H9 (cell line): ENCODE measurements at regions not wholly inside any gene's neighbourhood (a gene's known extent, or its start where the extent isn't known, plus 50 kb on each side); places are given as distances from the start of the nearest gene placed in this dataset.

ENCODE experiments used
- DNase-seq: peaks from one replicate; pipeline ENCODE4 v3.0.0-alpha.2; 2017
- H2AFZ ChIP-seq: one replicate; pipeline ENCODE4 v1.6.1; 2013; ENCODE audit warnings: mild to moderate bottlenecking, low read length, control low read depth, moderate library complexity
- H2AK5ac ChIP-seq: 2 replicates; pipeline ENCODE4 v1.6.1; 2013; ENCODE audit warnings: low read length, control low read depth, mixed read lengths; ENCODE audit not compliant: insufficient read length
- H2BK120ac ChIP-seq: one replicate; pipeline ENCODE4 v1.6.1; 2013; ENCODE audit warnings: low read depth, mild to moderate bottlenecking, low read length, control low read depth, inconsistent platforms; ENCODE audit not compliant: poor library complexity, severe bottlenecking
- H2BK12ac ChIP-seq: 2 replicates; pipeline ENCODE4 v1.6.1; 2013; ENCODE audit warnings: low read length, control low read depth, mixed read lengths, low read depth; ENCODE audit not compliant: insufficient read length
- H2BK15ac ChIP-seq: 2 replicates; pipeline ENCODE4 v1.6.1; 2013; ENCODE audit warnings: low read depth, low read length, control low read depth
- H2BK20ac ChIP-seq: one replicate; pipeline ENCODE4 v1.6.1; 2013; ENCODE audit warnings: low read depth, mild to moderate bottlenecking, low read length, control low read depth, inconsistent platforms; ENCODE audit not compliant: poor library complexity, severe bottlenecking
- H2BK5ac ChIP-seq: 2 replicates; pipeline ENCODE4 v1.6.1; 2013; ENCODE audit warnings: low read length, control low read depth, mixed read lengths; ENCODE audit not compliant: insufficient read length
- H3K14ac ChIP-seq: 2 replicates; pipeline ENCODE4 v1.6.1; 2013; ENCODE audit warnings: low read length, control low read depth; ENCODE audit not compliant: insufficient read depth
- H3K18ac ChIP-seq: 2 replicates; pipeline ENCODE4 v1.6.1; 2013; ENCODE audit warnings: low read depth, mild to moderate bottlenecking, mixed read lengths, low read length, control low read depth; ENCODE audit not compliant: insufficient read length
- H3K23ac ChIP-seq: 2 replicates; pipeline ENCODE4 v1.6.1; 2013; ENCODE audit warnings: low read length, control low read depth, mixed read lengths, low read depth; ENCODE audit not compliant: insufficient read length
- H3K23me2 ChIP-seq: 2 replicates; pipeline ENCODE4 v1.6.1; 2013; ENCODE audit warnings: low read depth, mild to moderate bottlenecking, mixed read lengths, low read length, control low read depth; ENCODE audit not compliant: insufficient read length, poor library complexity, severe bottlenecking
- H3K27ac ChIP-seq: 2 replicates; pipeline ENCODE4 v1.5.1; 2013; ENCODE audit warnings: low read length, control low read depth, mixed read lengths, low read depth; ENCODE audit not compliant: insufficient read length
- H3K27me3 ChIP-seq: 2 replicates; pipeline ENCODE4 v1.6.1; 2013; ENCODE audit warnings: low read length, control low read depth, inconsistent platforms; ENCODE audit not compliant: insufficient read depth
- H3K4ac ChIP-seq: 2 replicates; pipeline ENCODE4 v1.6.1; 2013; ENCODE audit warnings: low read depth, mild to moderate bottlenecking, control low read depth, inconsistent platforms, low read length, moderate library complexity
- H3K4me1 ChIP-seq: 2 replicates; pipeline ENCODE4 v1.6.1; 2013; ENCODE audit warnings: low read length, control low read depth, inconsistent platforms; ENCODE audit not compliant: insufficient read depth
- H3K4me2 ChIP-seq: 2 replicates; pipeline ENCODE4 v1.6.1; 2013; ENCODE audit warnings: low read length, control low read depth, mixed read lengths; ENCODE audit not compliant: insufficient read length, insufficient read depth
- H3K56ac ChIP-seq: 2 replicates; pipeline ENCODE4 v1.6.1; 2013; ENCODE audit warnings: low read depth, mild to moderate bottlenecking, mixed read lengths, low read length, control low read depth; ENCODE audit not compliant: insufficient read length
- H3K79me1 ChIP-seq: 2 replicates; pipeline ENCODE4 v1.6.1; 2013; ENCODE audit warnings: low read depth, mild to moderate bottlenecking, moderate library complexity, low read length, control low read depth, inconsistent platforms; ENCODE audit not compliant: insufficient read depth, poor library complexity, severe bottlenecking
- H3K79me2 ChIP-seq: 2 replicates; pipeline ENCODE4 v1.6.1; 2013; ENCODE audit warnings: low read length, control low read depth, inconsistent platforms; ENCODE audit not compliant: insufficient read depth
- H3K9ac ChIP-seq: 2 replicates; pipeline ENCODE4 v1.6.1; 2013; ENCODE audit warnings: low read length, control low read depth, mixed read lengths; ENCODE audit not compliant: insufficient read length; ENCODE audit errors: extremely low read depth
- H3K9me3 ChIP-seq: one replicate; pipeline ENCODE4 v1.6.1; 2013; ENCODE audit warnings: low read depth, low read length, inconsistent platforms; ENCODE audit not compliant: control insufficient read depth
- H3T11ph ChIP-seq: one replicate; pipeline ENCODE4 v1.6.1; 2013; ENCODE audit warnings: mild to moderate bottlenecking, low read length, control low read depth, inconsistent platforms
- H4K20me1 ChIP-seq: one replicate; pipeline ENCODE4 v1.6.1; 2013; ENCODE audit not compliant: control insufficient read depth, insufficient read length, insufficient read depth
- H4K5ac ChIP-seq: 2 replicates; pipeline ENCODE4 v1.6.1; 2013; ENCODE audit warnings: low read depth, mild to moderate bottlenecking, mixed read lengths, low read length, control low read depth; ENCODE audit not compliant: insufficient read length
- H4K8ac ChIP-seq: replicated peaks from 2 replicates; pipeline ENCODE4 v1.6.1; 2013; ENCODE audit warnings: low read length, control low read depth, mixed read lengths, low read depth; ENCODE audit not compliant: insufficient read length
- H4K91ac ChIP-seq: 2 replicates; pipeline ENCODE4 v1.6.1; 2013; ENCODE audit warnings: low read depth, mild to moderate bottlenecking, moderate library complexity, mixed read lengths, low read length, control low read depth; ENCODE audit not compliant: insufficient read length
- H3K27ac Mint-ChIP-seq, 3 experiments: 2 replicates in 2 of 3; 3 replicates in 1 of 3; pipeline ENCODE4 v1.8.0; 2020 to 2021; ENCODE audit warnings: mixed read lengths in 3 of 3, mild to moderate bottlenecking in 1 of 3, moderate library complexity in 1 of 3
- H3K27me3 Mint-ChIP-seq: 2 replicates; pipeline ENCODE4 v1.8.0; 2021; ENCODE audit warnings: low read depth, mild to moderate bottlenecking, moderate library complexity, mixed read lengths
- H3K36me3 Mint-ChIP-seq, 3 experiments: 2 replicates in 2 of 3; 3 replicates in 1 of 3; pipeline ENCODE4 v1.8.0; 2020 to 2021; ENCODE audit warnings: low read depth in 3 of 3, mixed read lengths in 3 of 3; ENCODE audit not compliant: insufficient read depth in 1 of 3
- H3K4me1 Mint-ChIP-seq, 2 experiments: 2 replicates each; pipeline ENCODE4 v1.8.0; 2020; ENCODE audit warnings: mixed read lengths in 2 of 2
- H3K4me3 Mint-ChIP-seq, 2 experiments: 2 replicates in 1 of 2; 3 replicates in 1 of 2; pipeline ENCODE4 v1.8.0; 2020 to 2021; ENCODE audit warnings: mild to moderate bottlenecking in 2 of 2, mixed read lengths in 2 of 2, moderate library complexity in 1 of 2
- H3K9me3 Mint-ChIP-seq, 2 experiments: 2 replicates in 1 of 2; 3 replicates in 1 of 2; pipeline ENCODE4 v1.8.0; 2020; ENCODE audit warnings: mild to moderate bottlenecking in 2 of 2, mixed read lengths in 2 of 2, moderate library complexity in 1 of 2
- CTCF ChIP-seq: fragments of 200-600 bp; sonication (generic); conservative IDR thresholded peaks from 3 replicates; pipeline ENCODE4 v1.8.0; 2021; ENCODE audit warnings: antibody characterized with exemption, mild to moderate bottlenecking
- WGBS: extraction: QIAGEN DNeasy Blood & Tissue Kit; methylation state at CpG from one replicate; pipeline ENCODE4 v1.1.7; 2013; ENCODE audit warnings: missing lambda C conversion rate, low lambda C conversion rate, mixed read lengths; ENCODE audit not compliant: insufficient read length; ENCODE audit errors: extremely low coverage; 5-methylcytosine and 5-hydroxymethylcytosine counted together

- Histone ChIP-seq H3K79me1 (no peaks in the 10 kb centered on the region), H3K4me2 (no peak overlapping the region), H2AK5ac (no peak overlapping the region), H2BK15ac (no peak overlapping the region), H3K18ac (no peak overlapping the region), H3K56ac (no peak overlapping the region), H3K4me1 (no peaks in the 10 kb centered on the region), H3K9me3 (no peaks in the 10 kb centered on the region), H3K27ac (no peak overlapping the region), H3K4ac (no peak overlapping the region), H4K8ac (no peak overlapping the region), H3K23me2 (no peaks in the 10 kb centered on the region), H3T11ph (no peak overlapping the region), H3K9ac (no peak overlapping the region), H3K27me3 (no peaks in the 10 kb centered on the region), H3K23ac (no peak overlapping the region), H4K91ac (no peak overlapping the region), H4K20me1 (no peaks in the 10 kb centered on the region), H2AFZ (no peak overlapping the region), H2BK120ac (no peak overlapping the region), H2BK20ac (no peak overlapping the region), H2BK5ac (no peak overlapping the region), H2BK12ac (no peak overlapping the region), H3K79me2 (no peaks in the 10 kb centered on the region), H4K5ac (no peak overlapping the region), H3K14ac (no peak overlapping the region)
- no peak overlapping the region for H3K27ac Mint-ChIP-seq
- H3K9me3 Mint-ChIP-seq, result peaks cover 0 to 5% of the 10 kb centered on the region in 2 experiments; a peak in 4 of 5 replicates
- no peaks in the 10 kb centered on the region for H3K4me1 Mint-ChIP-seq
- H3K27me3 Mint-ChIP-seq, result no peaks in the 10 kb centered on the region
- peaks cover 0 to 4% (median 3%) of the 10 kb centered on the region in 3 experiments; a peak in 3 of 7 replicates for H3K36me3 Mint-ChIP-seq
- WGBS, result no CpG with 5 or more reads among the region's 1 CpG
- TF ChIP-seq CTCF, result no peak
- H3K4me3 Mint-ChIP-seq, result no peak overlapping the region
- DNase-seq, result no peak
Observed at GRCh38 chr3:117509858-117510257, 800.3 kb downstream of the TUSC7 start.
